ENCODE measurements at regions not wholly inside any gene's neighbourhood (a gene's known extent, or its start where the extent isn't known, plus 50 kb on each side); places are given as distances from the start of the nearest gene placed in this dataset.

GRCh38 chr7:131190581-131190980, 137.1 kb upstream of the MKLN1 start:
- no peak for TF ChIP-seq Cebpa-rat (IDR thresholded peaks at IDR 0.05)
- no peaks in the 10 kb centered on the region for H3K9me3 ChIP-seq (replicated peaks in 1 of 11)
- no peak overlapping the region for H3K4me3 ChIP-seq
- no peak overlapping the region for H3K4me2 ChIP-seq
- peaks cover 0 to 6% (median 0%) of the 10 kb centered on the region in 11 experiments; a peak in 1 of 22 replicates for H4K20me1 ChIP-seq
- H3K4me1 ChIP-seq: peaks cover 15 to 45% (median 32%) of the 10 kb centered on the region in 10 experiments
- H3K27ac ChIP-seq: no peak overlapping the region
- peaks cover 0 to 61% (median 0%) of the 10 kb centered on the region in 11 experiments; a peak in 8 of 22 replicates for H3K27me3 ChIP-seq
- H3K36me3 ChIP-seq: no peaks in the 10 kb centered on the region
- H3K9ac ChIP-seq: no peak overlapping the region

GRCh38 chr7:131194070-131194865, 133.4 kb upstream of the MKLN1 start:
- peak in 7 of 11 experiments; percentile 14 to 60 (median 55); a peak in 8 of 22 replicates for TF ChIP-seq Cebpa-rat (IDR thresholded peaks at IDR 0.05)
- Histone ChIP-seq H3K4me2 (peak overlapping the region in 7 of 11 experiments; percentile 13 to 65 (median 42); a peak in 12 of 22 replicates), H3K9ac (no peak overlapping the region), H3K4me1 (peaks cover 1 to 20% (median 10%) of the 10 kb centered on the region in 10 experiments; a peak in 14 of 20 replicates), H3K4me3 (no peak overlapping the region), H3K27ac (no peak overlapping the region), H4K20me1 (0 out of 22 replicates have a peak, but pooled peaks cover 0 to 6% (median 0%) of the 10 kb centered on the region in 11 experiments), H3K27me3 (peaks cover 0 to 35% (median 0%) of the 10 kb centered on the region in 11 experiments; a peak in 8 of 22 replicates), H3K36me3 (no peaks in the 10 kb centered on the region), H3K9me3 (replicated peaks in 1 of 11) (no peaks in the 10 kb centered on the region)

GRCh38 chr7:131196803-131197202, 130.9 kb upstream of the MKLN1 start:
- no peak overlapping the region for H3K4me3 ChIP-seq

GRCh38 chr7:131197920-131198615, 129.6 kb upstream of the MKLN1 start:
- TF ChIP-seq Cebpa-rat (IDR thresholded peaks at IDR 0.05): no peak
- Histone ChIP-seq H3K9me3 (replicated peaks in 1 of 11) (no peaks in the 10 kb centered on the region), H3K27me3 (peaks cover 0 to 11% (median 0%) of the 10 kb centered on the region in 11 experiments; a peak in 1 of 22 replicates), H3K27ac (no peak overlapping the region), H3K4me1 (peaks cover 0 to 10% (median 6%) of the 10 kb centered on the region in 10 experiments; a peak in 10 of 20 replicates), H3K4me3 (no peak overlapping the region), H3K4me2 (no peak overlapping the region), H3K9ac (no peak overlapping the region), H3K36me3 (no peaks in the 10 kb centered on the region), H4K20me1 (no peaks in the 10 kb centered on the region; a peak in 1 of 22 replicates)

More at GRCh38 chr7:131196803-131197202, 130.9 kb upstream of the MKLN1 start:
- no peak overlapping the region for H3K4me2 ChIP-seq
- H3K27ac ChIP-seq: no peak overlapping the region
- H3K4me1 ChIP-seq: peaks cover 0 to 10% (median 6%) of the 10 kb centered on the region in 10 experiments; a peak in 10 of 20 replicates
- TF ChIP-seq Cebpa-rat (IDR thresholded peaks at IDR 0.05): no peak
- H3K9ac ChIP-seq: no peak overlapping the region
- peaks cover 0 to 11% (median 0%) of the 10 kb centered on the region in 11 experiments; a peak in 1 of 22 replicates for H3K27me3 ChIP-seq
- H3K9me3 ChIP-seq (replicated peaks in 1 of 11): no peaks in the 10 kb centered on the region
- H3K36me3 ChIP-seq: no peaks in the 10 kb centered on the region
- no peaks in the 10 kb centered on the region; a peak in 1 of 22 replicates for H4K20me1 ChIP-seq

GRCh38 chr7:131202451-131202850, 125.2 kb upstream of the MKLN1 start:
- Histone ChIP-seq H3K27me3 (no peaks in the 10 kb centered on the region), H3K27ac (no peak overlapping the region), H3K36me3 (no peaks in the 10 kb centered on the region), H3K4me2 (no peak overlapping the region), H3K9ac (no peak overlapping the region), H3K4me1 (no peaks in the 10 kb centered on the region), H3K9me3 (replicated peaks in 1 of 11) (no peaks in the 10 kb centered on the region), H3K4me3 (no peak overlapping the region), H4K20me1 (no peaks in the 10 kb centered on the region; a peak in 1 of 22 replicates)
- no peak for TF ChIP-seq Cebpa-rat (IDR thresholded peaks at IDR 0.05)

GRCh38 chr7:131203291-131203976, 124.2 kb upstream of the MKLN1 start:
- Histone ChIP-seq H3K27me3 (no peaks in the 10 kb centered on the region), H3K36me3 (no peaks in the 10 kb centered on the region), H3K4me3 (no peak overlapping the region), H3K9me3 (replicated peaks in 1 of 11) (no peaks in the 10 kb centered on the region), H3K4me1 (no peaks in the 10 kb centered on the region), H4K20me1 (no peaks in the 10 kb centered on the region; a peak in 1 of 22 replicates), H3K27ac (no peak overlapping the region), H3K9ac (no peak overlapping the region), H3K4me2 (no peak overlapping the region)
- no peak for TF ChIP-seq Cebpa-rat (IDR thresholded peaks at IDR 0.05)

- Histone ChIP-seq H3K27me3 (no peaks in the 10 kb centered on the region), H3K4me2 (no peak overlapping the region), H3K27ac (no peak overlapping the region), H4K20me1 (no peaks in the 10 kb centered on the region), H3K36me3 (no peaks in the 10 kb centered on the region), H3K9ac (no peak overlapping the region), H3K4me1 (no peaks in the 10 kb centered on the region), H3K4me3 (no peak overlapping the region), H3K9me3 (replicated peaks in 1 of 11) (no peaks in the 10 kb centered on the region)
- no peak for TF ChIP-seq Cebpa-rat (IDR thresholded peaks at IDR 0.05)
Measured at GRCh38 chr7:131208777-131209176, 118.9 kb upstream of the MKLN1 start.

- Histone ChIP-seq H3K9me3 (replicated peaks in 1 of 11) (no peaks in the 10 kb centered on the region), H3K4me1 (no peaks in the 10 kb centered on the region), H3K27ac (no peak overlapping the region), H4K20me1 (no peaks in the 10 kb centered on the region), H3K36me3 (no peaks in the 10 kb centered on the region), H3K4me3 (no peak overlapping the region), H3K27me3 (no peaks in the 10 kb centered on the region), H3K4me2 (no peak overlapping the region), H3K9ac (no peak overlapping the region)
- TF ChIP-seq Cebpa-rat (IDR thresholded peaks at IDR 0.05): no peak
Measured at GRCh38 chr7:131210618-131211017, 117.1 kb upstream of the MKLN1 start.

- no peaks in the 10 kb centered on the region for H3K4me1 ChIP-seq
- no peak overlapping the region for H3K27ac ChIP-seq
- no peaks in the 10 kb centered on the region for H3K27me3 ChIP-seq
- TF ChIP-seq Cebpa-rat (IDR thresholded peaks at IDR 0.05): no peak
- H4K20me1 ChIP-seq: no peaks in the 10 kb centered on the region
- H3K36me3 ChIP-seq: no peaks in the 10 kb centered on the region
- no peak overlapping the region for H3K4me3 ChIP-seq
- H3K9ac ChIP-seq: no peak overlapping the region
- no peaks in the 10 kb centered on the region for H3K9me3 ChIP-seq (replicated peaks in 1 of 11)
- H3K4me2 ChIP-seq: no peak overlapping the region
Measured at GRCh38 chr7:131211500-131211899, 116.2 kb upstream of the MKLN1 start.

Measured in BLaER1 treated with 17β-estradiol and CSF1 and Interleukin-3, amounts not matched to agents 10 nM and 100 nM (cell line).